Nucleus accumbens (tissue), 56 donors: ENCODE measurements at regions not wholly inside any gene's neighbourhood (a gene's known extent, or its start where the extent isn't known, plus 50 kb on each side); places are given as distances from the start of the nearest gene placed in this dataset.
A peak's percentile ranks its signal among the peaks of the same experiment; 100 is the strongest.

Experiments used
- DNase-seq, 56 donors: peaks; one replicate each; lab custom pipeline; 2025; lab: John Stamatoyannopoulos, UW

DNA sequence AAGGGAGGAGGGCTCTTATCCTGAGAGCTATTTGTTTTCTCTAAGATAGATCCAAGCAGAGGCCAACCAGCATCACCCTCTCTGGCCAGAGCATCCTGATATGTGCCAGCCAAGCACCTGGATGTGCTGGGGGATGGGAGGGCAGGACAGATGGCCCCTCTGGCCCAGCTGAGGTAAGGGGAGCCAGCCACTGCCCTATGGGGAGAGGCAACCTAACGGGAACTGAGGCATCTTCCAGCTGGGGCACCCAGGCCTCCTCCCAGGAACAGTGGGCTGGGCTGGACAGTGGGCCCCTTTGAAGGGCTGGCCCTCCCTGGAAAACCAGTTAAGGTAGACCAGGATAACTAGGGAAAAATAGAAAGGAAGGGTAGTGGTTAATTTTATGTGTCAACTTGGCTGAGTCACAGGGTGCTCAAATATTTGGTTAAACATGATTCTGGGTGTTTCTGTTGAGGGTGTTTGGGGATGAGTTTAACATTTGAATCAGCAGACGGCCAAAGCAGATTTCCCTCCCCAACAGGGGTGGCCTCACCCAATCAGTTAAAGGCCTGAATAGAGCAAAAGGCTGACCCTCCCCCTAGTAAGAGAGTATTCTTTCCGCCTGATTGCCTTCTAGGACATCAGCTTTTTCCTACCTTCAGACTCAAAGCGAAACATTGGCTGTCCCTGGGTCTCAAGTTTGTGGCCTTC is 595.1 kb downstream of the BUD13 start:
- DNase-seq = no peak

DNA sequence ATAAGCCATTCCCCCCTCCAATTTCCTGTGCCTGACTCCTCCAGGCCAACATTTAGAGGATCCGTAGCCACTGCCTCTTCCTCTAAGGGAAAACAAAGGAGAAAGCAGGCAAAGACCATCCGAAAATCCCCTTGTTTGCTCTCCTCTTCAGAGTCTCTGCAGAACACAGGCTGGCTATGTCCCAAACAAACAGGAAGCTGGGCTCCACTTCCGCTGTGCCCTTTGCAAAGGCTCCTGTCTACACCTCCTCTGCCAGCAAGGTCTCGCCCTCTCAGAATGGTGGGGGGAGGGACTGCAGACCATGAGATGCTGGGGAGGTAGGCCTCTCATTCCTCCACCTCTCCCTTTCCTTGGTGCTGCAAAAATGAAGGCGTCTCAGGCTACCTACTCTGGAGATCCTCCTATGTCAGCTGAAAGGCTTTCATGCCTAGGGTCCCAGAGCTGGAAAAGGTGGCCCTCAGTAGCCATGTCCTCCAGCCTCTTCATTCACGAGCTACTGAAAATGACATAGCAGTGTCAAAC is 596.2 kb downstream of the BUD13 start:
- DNase-seq = no peak

DNA sequence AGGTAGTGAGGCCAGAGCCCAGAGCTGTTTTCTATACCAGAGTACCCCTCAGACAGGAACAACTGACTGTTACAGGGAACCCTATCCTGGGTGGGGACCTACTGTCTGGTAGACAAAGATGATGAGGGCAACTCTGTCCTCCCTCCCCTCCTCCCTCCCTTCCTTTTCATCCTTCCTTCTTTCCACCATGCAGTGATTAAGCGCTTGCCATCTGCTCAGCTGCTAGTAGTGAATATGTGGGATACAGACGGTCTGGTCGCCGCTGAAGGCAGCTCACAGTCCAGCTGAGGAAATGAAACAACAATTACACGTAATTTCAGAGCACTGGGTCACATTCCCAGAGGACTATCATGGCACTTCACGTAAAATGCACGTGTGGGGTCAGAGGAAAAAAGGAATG is 597.1 kb downstream of the BUD13 start:
- no peak for DNase-seq

DNA sequence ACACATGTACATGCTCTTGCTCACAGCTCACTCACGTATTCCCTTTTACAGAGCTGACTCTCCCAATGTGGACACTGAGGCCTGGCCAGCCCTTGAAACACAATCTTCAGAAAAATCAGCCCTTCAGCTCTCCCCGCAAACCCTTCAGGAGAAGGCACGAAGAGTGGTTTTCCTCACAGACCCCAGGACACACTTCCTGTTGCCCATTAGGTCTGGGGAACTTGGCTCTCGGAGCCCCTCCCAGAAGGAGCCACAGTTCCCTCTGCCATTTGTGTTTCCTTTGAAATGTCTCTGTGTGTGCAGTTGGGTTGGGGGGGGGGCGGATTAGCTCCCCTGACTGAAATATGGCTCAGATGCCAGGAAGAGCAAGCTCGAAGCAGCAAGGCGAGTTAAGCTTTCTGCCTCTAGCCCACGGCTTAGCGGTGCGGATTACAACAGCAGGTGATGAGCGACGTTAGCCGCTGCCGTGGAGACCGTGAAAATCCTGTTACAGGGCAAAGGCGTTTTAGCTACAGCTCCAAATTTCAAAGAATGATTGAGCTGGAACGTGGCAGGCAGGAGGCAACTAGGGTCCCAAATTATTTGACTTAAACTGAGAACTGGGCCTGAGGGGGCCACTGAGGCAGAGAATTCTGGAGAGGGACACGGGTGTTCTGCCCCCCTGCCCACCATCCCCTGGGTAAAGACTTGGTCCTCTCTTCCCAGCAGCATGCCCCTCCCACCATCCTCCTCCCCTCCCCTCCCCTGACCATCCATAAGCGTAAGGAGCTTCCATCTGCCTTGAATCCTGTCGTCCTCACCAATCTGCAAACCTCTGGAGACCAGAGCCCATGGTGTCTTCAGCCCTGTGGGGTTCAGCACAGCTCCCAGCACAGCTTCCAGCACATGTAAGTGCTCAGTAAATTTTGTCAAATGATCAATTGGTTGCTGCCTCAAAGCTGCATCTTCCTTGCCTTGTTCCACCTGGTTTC is 598.6 kb downstream of the BUD13 start:
- no peak for DNase-seq

DNA sequence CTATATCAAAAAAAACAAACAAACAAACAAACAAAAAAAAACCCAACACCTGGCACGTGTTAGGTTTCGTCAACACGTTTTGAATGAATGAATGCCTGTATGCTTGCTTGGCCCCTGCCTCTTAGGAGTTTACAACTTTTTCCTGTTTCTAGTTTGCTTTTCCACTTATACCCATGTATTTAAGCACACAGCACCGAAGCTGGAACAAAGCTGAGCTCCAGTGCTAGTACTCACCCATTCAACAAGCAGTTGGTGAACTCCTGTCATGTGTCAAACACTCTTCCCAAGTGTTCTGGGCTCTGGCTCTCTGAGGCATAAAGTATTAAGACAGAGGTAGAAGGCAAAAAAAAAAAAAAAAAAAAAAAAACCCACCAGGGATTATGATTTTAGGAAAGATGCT is 599.3 kb downstream of the BUD13 start:
- no peak for DNase-seq

DNA sequence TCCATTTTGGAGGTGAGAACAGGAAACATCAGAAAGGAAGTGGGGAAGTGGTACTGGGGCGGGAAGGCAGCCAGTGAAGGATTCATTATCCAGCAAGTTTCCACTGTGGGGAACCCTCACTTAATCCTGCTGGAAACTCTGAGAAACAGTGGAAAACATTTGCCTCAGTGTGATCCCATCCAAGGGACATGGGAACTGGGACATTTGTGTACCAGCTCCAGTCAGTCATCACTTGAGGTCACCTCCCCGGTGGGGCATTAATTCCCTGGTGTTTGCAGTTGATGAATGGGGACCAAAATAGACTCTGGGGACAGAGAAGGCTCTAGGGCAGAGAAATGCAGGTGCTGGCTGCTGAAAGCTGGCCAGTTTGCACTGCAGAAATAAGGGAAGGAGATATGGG is 599.9 kb downstream of the BUD13 start:
- no peak for DNase-seq

DNA sequence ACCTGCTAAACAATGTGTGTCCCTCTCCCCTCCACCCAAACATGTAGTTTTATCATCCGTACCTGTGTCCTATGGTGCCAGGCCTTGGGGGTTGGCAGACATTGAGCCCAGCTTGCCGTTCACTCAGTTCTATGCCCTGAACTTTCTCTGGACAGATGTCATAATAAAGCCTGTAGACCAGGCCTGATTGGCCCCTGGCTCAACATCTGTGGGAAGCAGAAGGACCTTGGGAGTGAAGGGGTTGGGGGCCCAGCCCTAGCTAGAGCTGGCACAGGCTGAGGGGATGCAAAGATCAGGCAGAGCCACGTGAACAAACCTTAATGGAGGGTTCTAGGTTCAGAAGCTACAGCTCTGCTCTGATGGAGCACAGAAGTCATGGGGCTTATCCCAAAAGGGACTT is 600.6 kb downstream of the BUD13 start:
- DNase-seq = no peak

DNA sequence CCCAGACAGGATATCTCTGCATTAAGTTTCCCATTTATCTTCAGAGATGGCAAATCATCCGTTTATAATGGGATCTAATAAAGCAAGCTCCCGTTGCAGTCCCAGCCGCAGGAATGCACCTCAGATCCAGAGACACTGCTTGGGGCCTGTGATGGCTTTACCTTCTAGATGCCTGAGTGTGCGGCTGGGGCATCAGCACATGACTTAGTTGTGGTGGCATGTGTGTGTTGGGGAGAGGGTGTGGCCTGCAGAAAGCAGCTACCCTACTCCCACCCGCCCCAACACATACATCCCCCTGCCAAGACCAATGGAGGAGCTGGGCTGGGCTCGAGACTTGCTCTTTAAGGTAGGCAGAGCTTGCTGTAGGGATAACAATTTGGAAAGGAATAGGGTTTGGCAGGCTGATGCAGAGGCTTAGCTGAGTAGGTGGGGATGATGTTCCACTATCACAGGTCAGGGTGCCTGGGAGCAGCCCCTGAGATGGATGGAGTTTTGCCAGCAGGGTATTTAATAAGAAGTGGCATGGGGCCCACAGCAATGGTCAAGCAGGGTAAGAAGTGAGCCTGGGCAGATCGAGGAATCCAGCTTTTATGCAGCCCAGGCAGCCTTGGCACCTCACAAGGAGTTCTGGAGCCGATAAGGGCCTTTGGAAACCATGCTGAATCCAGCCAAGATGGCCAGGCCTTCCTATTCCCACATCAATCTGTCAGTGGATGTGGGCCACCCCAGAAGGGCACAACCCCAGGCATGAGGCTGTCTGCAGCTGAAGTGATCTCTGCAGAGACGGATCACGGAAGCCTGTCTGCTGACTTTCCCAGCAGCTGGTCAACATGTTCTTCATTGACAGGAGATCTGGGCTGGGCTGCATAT is 601.3 kb downstream of the BUD13 start:
- no peak for DNase-seq

DNA sequence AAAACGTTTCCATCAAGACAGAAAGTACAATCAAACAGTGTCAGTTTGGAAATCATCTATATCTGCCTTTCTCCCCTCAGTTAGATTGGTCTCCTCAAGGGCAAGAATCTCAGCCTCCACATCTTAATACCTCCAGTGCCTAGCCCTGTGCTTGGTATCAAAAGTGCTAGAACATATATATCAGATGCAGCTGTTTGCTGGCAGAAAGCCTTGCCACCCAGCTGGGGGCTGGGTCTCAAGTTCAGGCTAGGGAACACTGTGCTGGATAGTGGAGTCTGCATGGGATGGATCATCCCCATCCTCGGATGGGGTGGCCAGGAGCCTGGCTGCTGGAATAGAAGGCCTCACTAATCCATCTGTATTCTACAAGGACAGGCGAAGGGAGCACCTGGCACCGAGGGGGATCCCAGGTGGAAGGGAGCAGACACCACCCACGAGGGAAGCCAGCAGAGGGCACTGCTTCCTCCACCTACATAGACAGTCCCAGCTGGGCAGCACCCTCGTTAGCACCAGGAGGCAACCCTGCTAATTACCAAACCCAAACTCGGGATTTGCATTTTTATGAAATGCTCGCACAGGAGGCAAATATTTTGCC is 602.2 kb downstream of the BUD13 start:
- DNase-seq = no peak

DNA sequence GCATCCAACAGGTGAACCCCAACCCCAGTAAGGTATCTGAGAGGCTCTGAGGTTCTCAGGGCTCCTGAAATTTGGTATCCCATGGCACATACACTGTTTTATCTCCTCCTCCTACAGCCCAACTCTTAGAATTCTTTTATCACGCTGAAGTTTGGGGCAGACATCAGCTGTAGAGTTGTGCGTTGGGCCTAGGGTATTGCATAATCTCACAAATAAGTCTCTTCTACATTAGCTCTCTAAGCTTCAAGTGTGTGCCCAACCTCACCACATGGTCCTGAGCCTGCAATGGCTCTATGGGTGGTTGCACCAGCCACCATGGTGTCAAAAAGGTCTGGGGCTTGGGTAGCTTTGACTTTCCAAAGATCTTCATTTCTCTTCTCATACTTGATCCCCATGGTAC is 603.0 kb downstream of the BUD13 start:
- no peak for DNase-seq

DNA sequence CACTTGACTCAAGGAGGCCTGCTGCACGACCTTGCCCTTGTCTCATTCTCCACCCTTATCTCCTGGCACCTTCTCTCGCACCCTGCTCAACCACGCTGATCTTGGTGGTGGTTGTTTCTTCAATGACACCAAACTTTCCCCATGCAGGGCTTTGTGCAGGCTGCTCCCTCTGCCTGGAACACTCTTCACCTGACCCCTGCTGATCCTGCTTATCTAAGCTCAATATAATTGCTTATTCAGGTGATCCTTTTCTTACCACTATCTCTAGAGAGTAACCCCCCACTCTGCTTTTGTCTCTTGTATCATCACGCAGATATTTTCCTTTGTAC is 604.4 kb downstream of the BUD13 start:
- no peak for DNase-seq

DNA sequence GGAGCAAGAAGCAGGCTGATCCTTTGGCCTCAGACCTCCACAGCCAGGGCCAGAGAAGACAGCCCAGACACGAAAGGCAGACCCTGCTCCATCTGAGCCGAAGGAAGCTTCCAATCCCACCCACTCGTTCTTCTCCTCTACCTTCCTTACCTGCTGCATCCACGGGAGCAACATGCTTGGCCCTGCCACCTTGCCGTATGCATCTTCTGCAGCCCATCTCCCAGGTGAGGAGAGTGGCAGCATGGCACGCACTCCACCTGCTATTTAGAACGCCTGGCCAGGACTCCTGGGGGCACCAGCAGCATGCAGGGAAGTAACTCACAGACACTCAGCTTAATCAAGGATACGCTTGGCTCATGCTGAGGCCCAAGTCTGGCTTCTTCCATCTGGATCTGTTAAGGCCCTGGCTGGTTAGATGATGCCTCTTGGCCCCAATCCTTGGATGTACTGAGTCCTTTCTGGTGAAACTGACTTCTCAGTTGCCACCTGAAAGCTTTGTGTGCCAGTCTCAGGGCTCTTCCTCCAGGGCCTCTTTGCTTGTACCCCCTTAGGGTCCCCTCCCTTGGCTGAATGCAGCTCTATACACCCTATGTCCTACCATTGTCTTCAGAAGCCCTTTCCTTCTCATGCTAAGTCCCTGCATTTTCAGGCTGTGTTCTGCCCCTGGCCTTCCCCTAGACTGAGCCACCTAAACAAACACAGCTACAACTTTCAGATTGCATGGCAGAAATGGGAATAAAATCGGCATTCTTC is 604.9 kb downstream of the BUD13 start:
- DNase-seq = no peak

DNA sequence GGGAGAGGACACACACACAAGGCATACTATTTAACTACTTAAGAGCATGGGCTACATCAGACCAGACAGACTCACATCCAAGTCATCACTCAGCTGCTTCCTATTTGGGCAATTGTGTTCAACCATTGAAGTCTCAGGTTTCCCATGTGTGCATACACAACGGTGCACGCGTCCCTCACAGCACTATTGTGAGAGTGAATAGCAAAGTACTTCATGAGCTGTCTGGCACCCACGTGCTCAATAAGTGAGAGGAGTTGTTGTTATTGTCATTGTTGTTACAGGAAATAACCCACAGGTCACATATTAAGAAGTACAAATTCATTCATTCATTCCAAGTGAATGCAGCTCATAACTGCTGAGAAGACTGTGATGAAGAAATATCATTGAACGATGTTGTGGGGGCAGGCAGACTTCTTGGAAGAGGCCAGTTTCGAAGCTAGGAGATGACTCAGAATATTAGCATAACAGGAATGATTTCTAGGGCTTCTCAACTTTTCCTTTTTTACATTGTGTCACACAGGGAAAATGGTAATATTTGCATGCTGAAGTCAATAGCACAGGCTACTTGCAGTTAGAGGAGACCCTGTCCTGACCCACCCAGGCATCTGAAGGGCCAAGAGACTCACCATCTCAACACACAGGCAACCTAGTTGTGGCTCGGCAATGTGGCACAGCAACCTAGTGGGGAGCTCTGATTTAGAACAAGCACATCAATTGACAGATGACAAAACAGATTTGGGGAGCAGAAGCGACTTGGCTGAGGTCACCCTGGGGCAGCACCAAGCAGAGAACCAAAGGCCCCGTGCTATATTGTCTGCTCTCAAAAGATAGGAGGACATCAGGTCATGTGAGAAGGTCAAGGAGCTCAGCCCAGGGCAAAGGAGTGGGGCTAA is 606.0 kb downstream of the BUD13 start:
- peak in 1 of 56 donors; percentile 24 for DNase-seq

DNA sequence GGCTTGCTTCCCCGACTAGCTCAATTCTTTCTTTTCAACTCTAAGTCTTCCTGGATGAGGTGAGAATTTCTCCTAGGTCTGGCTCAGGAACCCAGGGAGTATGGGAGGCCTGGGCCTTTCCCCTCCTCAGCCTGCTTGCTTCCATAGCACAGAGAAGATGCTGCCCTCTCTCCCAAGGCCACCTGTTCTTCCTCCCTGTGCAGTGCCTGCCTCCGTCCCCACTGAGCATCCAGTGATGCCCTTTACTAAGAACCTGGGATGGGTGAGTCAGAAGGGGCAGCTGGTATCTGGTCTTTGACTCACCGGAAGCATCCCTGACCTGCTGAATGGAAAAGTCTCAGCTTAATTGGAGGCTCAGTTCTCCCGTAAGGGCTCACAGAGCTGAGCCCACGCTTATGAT is 607.9 kb downstream of the BUD13 start:
- DNase-seq = no peak

DNA sequence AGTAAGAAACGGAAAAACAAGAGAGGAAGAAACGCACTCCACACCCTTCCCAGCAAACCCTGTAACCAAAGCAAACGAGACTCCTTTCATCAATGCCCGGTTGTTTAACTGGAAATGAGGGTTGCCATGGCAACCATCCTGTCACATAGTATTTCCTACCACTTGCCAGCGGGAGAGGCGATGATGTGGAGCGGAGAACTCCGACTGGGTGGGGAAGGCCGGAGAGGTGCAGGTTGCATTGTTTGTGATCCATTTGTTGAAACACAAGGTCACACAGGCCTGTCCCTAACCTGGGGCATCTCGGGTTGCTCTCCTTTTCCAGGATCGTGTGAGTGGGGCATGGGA is 609.9 kb downstream of the BUD13 start:
- peak in 16 of 56 donors; percentile 13 to 69 (median 32) for DNase-seq

DNA sequence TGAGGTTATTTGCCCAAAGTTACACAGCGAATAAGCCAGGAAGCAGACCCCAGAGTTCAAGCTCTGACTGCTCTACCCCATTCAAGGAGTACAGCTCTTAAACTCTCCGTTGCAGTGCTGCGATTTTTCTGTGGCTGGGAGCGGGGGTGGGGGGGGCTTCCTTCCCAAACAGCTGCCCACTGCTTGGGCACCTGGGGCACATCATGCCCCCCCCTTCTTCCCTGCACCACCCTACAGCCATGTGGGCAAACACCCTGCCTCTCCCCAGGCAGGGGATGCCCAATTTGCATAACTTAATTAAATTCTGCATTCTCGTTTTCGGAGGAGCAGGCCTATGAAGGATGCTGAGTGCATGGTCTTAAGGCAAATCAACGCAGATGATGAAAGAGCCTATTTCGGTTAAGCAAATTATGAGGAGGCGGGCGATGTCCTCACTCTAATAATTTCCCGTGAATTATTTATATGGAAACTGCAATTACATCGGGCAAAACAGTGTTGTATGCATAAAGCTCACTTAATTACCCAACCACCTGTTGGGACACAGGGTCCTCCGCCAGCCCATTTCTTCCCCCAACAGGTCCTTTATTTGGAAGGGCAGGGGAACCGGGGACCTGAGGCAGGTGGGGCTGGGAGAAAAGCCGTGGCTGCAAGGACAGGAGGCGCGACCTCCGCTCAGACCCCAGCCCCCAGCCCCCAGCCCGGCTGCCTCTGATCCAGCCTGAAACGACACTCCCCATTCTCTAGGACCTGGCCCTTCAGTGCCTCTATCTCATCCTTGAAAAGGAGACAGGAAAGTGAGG is 610.5 kb downstream of the BUD13 start:
- no peak for DNase-seq

DNA sequence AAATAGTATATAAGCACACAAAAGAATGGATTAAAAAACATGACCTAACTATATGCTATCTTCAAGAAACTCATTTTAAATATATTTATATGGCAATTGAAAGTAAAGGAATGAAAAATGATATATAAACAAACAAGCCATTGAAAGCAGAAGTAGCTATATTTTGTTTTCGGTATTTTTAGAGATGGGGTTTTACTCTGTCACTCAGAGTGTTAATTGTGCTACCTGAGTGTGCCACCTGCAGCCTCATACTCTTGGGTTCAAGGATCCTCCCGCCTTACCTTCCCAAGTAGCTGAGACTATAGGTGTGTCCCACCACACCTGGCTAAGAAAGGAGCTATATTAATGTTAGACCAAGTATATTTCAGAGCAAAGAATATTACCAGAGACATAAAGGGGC is 624.1 kb downstream of the BUD13 start:
- no peak for DNase-seq

DNA sequence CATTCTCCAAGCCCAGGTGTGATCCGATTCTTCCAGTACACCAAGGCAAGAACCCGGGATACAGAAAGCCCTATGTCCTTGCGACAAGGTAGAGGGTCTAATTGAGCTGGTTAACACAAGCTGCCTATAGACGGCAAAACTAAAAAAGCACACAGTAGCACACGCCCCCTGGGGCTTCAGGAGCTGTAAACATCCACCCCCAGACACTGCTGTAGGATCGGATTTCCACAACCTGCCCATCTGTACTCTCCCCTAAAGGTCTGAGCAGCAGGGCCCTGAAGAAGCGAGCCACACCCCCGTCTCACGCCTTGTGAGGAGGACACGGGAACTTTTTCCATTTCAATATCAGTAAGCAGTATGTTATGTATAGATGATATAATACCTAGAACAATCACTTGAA is 624.7 kb downstream of the BUD13 start:
- no peak for DNase-seq
